ENCODE measurements at regions not wholly inside any gene's neighbourhood (a gene's known extent, or its start where the extent isn't known, plus 50 kb on each side); places are given as distances from the start of the nearest gene placed in this dataset.

- Mint-ChIP-seq H3K9me3 (no peaks in the 10 kb centered on the region), H3K27me3 (peaks cover 0 to 4% (median 0%) of the 10 kb centered on the region in 3 donors), H3K4me1 (no peaks in the 10 kb centered on the region), H3K27ac (no peak overlapping the region), H3K4me3 (no peak overlapping the region), H3K36me3 (no peaks in the 10 kb centered on the region)
- ATAC-seq (ENCODE audit: low read depth in 2 of 2), result no peak
- no peak for DNase-seq
These were observed 180.1 kb downstream of the TDRD15 start for GRCh38 chr2:21303876-21304275.

- no peaks in the 10 kb centered on the region for H3K4me1 Mint-ChIP-seq
- H3K27me3 Mint-ChIP-seq, result peaks cover 0 to 4% (median 0%) of the 10 kb centered on the region in 3 donors
- no peak overlapping the region for H3K27ac Mint-ChIP-seq
- ATAC-seq (ENCODE audit: low read depth in 2 of 2) (no peak), DNase-seq (no peak)
- H3K9me3 Mint-ChIP-seq, result no peaks in the 10 kb centered on the region
- no peaks in the 10 kb centered on the region for H3K36me3 Mint-ChIP-seq
- no peak overlapping the region for H3K4me3 Mint-ChIP-seq
These were observed 181.8 kb downstream of the TDRD15 start for GRCh38 chr2:21305581-21305980.

- no peaks in the 10 kb centered on the region for H3K9me3 Mint-ChIP-seq
- no peaks in the 10 kb centered on the region for H3K36me3 Mint-ChIP-seq
- ATAC-seq (ENCODE audit: low read depth in 2 of 2) (no peak), DNase-seq (no peak)
- peaks cover 0 to 4% (median 0%) of the 10 kb centered on the region in 3 donors for H3K27me3 Mint-ChIP-seq
- no peak overlapping the region for H3K4me3 Mint-ChIP-seq
- H3K4me1 Mint-ChIP-seq, result no peaks in the 10 kb centered on the region
- H3K27ac Mint-ChIP-seq, result no peak overlapping the region
These were observed 182.5 kb downstream of the TDRD15 start for GRCh38 chr2:21306235-21306634.

- H3K9me3 Mint-ChIP-seq, result no peaks in the 10 kb centered on the region
- no peak overlapping the region for H3K4me3 Mint-ChIP-seq
- DNase-seq (no peak), ATAC-seq (ENCODE audit: low read depth in 2 of 2) (no peak)
- no peaks in the 10 kb centered on the region for H3K4me1 Mint-ChIP-seq
- H3K27ac Mint-ChIP-seq, result no peak overlapping the region
- H3K36me3 Mint-ChIP-seq, result no peaks in the 10 kb centered on the region
- peaks cover 0 to under 1% (median 0%) of the 10 kb centered on the region in 3 donors for H3K27me3 Mint-ChIP-seq
These were observed 183.3 kb downstream of the TDRD15 start for GRCh38 chr2:21307037-21307436.

GRCh38 chr2:21310493-21310892, 186.7 kb downstream of the TDRD15 start:
- no peak overlapping the region for H3K27ac Mint-ChIP-seq
- no peak for ATAC-seq (ENCODE audit: low read depth in 2 of 2)
- H3K4me3 Mint-ChIP-seq, result no peak overlapping the region
- no peaks in the 10 kb centered on the region for H3K27me3 Mint-ChIP-seq
- no peak for DNase-seq
- H3K36me3 Mint-ChIP-seq, result no peaks in the 10 kb centered on the region
- no peaks in the 10 kb centered on the region for H3K4me1 Mint-ChIP-seq
- no peaks in the 10 kb centered on the region for H3K9me3 Mint-ChIP-seq

- H3K27ac Mint-ChIP-seq, result no peak overlapping the region
- DNase-seq, result no peak
- H3K36me3 Mint-ChIP-seq, result no peaks in the 10 kb centered on the region
- H3K4me3 Mint-ChIP-seq, result no peak overlapping the region
- no peaks in the 10 kb centered on the region for H3K9me3 Mint-ChIP-seq
- peaks cover 0 to 7% (median 7%) of the 10 kb centered on the region in 3 donors for H3K27me3 Mint-ChIP-seq
- H3K4me1 Mint-ChIP-seq, result no peaks in the 10 kb centered on the region
- no peak for ATAC-seq (ENCODE audit: low read depth in 2 of 2)
These were observed 190.6 kb downstream of the TDRD15 start for GRCh38 chr2:21314322-21314835.

GRCh38 chr2:21317131-21317530, 193.4 kb downstream of the TDRD15 start:
- Mint-ChIP-seq H3K36me3 (no peaks in the 10 kb centered on the region), H3K27ac (no peak overlapping the region), H3K9me3 (peaks cover 0 to 4% (median 0%) of the 10 kb centered on the region in 7 donors), H3K4me1 (no peaks in the 10 kb centered on the region), H3K27me3 (peaks cover 0 to 7% (median 7%) of the 10 kb centered on the region in 3 donors), H3K4me3 (no peak overlapping the region)
- DNase-seq, result peak; percentile 6
- no peak for ATAC-seq (ENCODE audit: low read depth in 2 of 2)

GRCh38 chr2:21318263-21318662, 194.5 kb downstream of the TDRD15 start:
- H3K4me1 Mint-ChIP-seq, result no peaks in the 10 kb centered on the region

GRCh38 chr2:21326152-21326551, 202.4 kb downstream of the TDRD15 start:
- Mint-ChIP-seq H3K9me3 (peaks cover 0 to 13% (median 2%) of the 10 kb centered on the region in 7 donors), H3K36me3 (no peaks in the 10 kb centered on the region), H3K27me3 (peaks cover 0 to 13% (median 0%) of the 10 kb centered on the region in 3 donors), H3K4me3 (no peak overlapping the region), H3K4me1 (no peaks in the 10 kb centered on the region), H3K27ac (no peak overlapping the region)
- DNase-seq (no peak), ATAC-seq (ENCODE audit: low read depth in 2 of 2) (no peak)

More at GRCh38 chr2:21318263-21318662, 194.5 kb downstream of the TDRD15 start:
- Mint-ChIP-seq H3K27me3 (peaks cover 0 to 7% (median 7%) of the 10 kb centered on the region in 3 donors), H3K27ac (no peak overlapping the region), H3K36me3 (no peaks in the 10 kb centered on the region), H3K4me3 (no peak overlapping the region), H3K9me3 (peaks cover 0 to 4% (median 0%) of the 10 kb centered on the region in 7 donors)
- ATAC-seq (ENCODE audit: low read depth in 2 of 2) (no peak), DNase-seq (no peak)

- DNase-seq, result no peak
- no peaks in the 10 kb centered on the region for H3K4me1 Mint-ChIP-seq
- peaks cover 0 to 13% (median 1%) of the 10 kb centered on the region in 7 donors for H3K9me3 Mint-ChIP-seq
- H3K27ac Mint-ChIP-seq, result no peak overlapping the region
- ATAC-seq (ENCODE audit: low read depth in 2 of 2), result no peak
- no peak overlapping the region for H3K4me3 Mint-ChIP-seq
- no peaks in the 10 kb centered on the region for H3K36me3 Mint-ChIP-seq
- H3K27me3 Mint-ChIP-seq, result peaks cover 0 to 13% (median 0%) of the 10 kb centered on the region in 3 donors
These were observed 204.4 kb downstream of the TDRD15 start for GRCh38 chr2:21328177-21328576.

GRCh38 chr2:21330786-21331391, 207.1 kb downstream of the TDRD15 start:
- Mint-ChIP-seq H3K4me3 (no peak overlapping the region), H3K27me3 (peaks cover 0 to 5% (median 3%) of the 10 kb centered on the region in 3 donors), H3K36me3 (no peaks in the 10 kb centered on the region)

GRCh38 chr2:21331625-21332370, 208.0 kb downstream of the TDRD15 start:
- peak overlapping the region in 1 of 6 donors; percentile 72 for H3K27ac Mint-ChIP-seq
- H3K36me3 Mint-ChIP-seq, result no peaks in the 10 kb centered on the region
- H3K9me3 Mint-ChIP-seq, result peaks cover 0 to 12% (median 0%) of the 10 kb centered on the region in 7 donors
- DNase-seq, result no peak
- H3K27me3 Mint-ChIP-seq, result peaks cover 0 to 5% (median 0%) of the 10 kb centered on the region in 3 donors
- no peak overlapping the region for H3K4me3 Mint-ChIP-seq
- no peaks in the 10 kb centered on the region for H3K4me1 Mint-ChIP-seq
- no peak for ATAC-seq (ENCODE audit: low read depth in 2 of 2)

More at GRCh38 chr2:21330786-21331391, 207.1 kb downstream of the TDRD15 start:
- no peak for ATAC-seq (ENCODE audit: low read depth in 2 of 2)
- DNase-seq, result no peak
- Mint-ChIP-seq H3K4me1 (no peaks in the 10 kb centered on the region), H3K9me3 (peaks cover 0 to 12% (median 0%) of the 10 kb centered on the region in 7 donors), H3K27ac (no peak overlapping the region)

- Mint-ChIP-seq H3K36me3 (no peaks in the 10 kb centered on the region), H3K27ac (no peak overlapping the region), H3K4me1 (no peaks in the 10 kb centered on the region), H3K9me3 (peaks cover 0 to 12% (median 4%) of the 10 kb centered on the region in 7 donors), H3K27me3 (peaks cover 0 to 5% (median 0%) of the 10 kb centered on the region in 3 donors), H3K4me3 (no peak overlapping the region)
- no peak for DNase-seq
- ATAC-seq (ENCODE audit: low read depth in 2 of 2), result no peak
These were observed 209.3 kb downstream of the TDRD15 start for GRCh38 chr2:21332993-21333625.
